Fibroblast of skin of scalp (primary cell): ENCODE measurements at regions not wholly inside any gene's neighbourhood (a gene's known extent, or its start where the extent isn't known, plus 50 kb on each side); places are given as distances from the start of the nearest gene placed in this dataset.
"Not testable (repeated sequence)": the region's sequence is repeated elsewhere in the genome, so short reads cannot be mapped to it uniquely, and the experiment has no call there.

Source experiments
- DNase-seq: peaks from one replicate; pipeline ENCODE4 v3.0.0-alpha.2; 2013

DNA sequence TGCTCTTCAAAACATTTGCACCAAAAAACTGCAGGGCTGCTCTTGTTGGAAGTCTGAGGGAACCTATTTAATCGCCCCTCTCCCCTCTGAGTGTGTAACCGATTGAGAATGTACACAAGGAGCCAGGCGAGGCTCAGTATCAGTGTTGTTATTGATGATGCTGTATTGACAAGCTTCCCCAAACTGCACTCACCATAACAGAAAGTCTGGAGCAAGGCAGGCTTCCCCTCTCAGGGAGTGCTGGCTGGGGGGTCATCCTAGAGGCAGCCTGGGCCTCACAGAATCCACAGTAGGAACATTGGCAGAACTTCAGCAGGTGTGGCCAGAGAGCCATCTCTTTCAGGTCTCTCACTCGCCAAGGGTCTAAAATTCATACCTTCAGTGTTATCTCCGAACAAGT is 58.1 kb upstream of the TUNAR start:
- DNase-seq: no peak

DNA sequence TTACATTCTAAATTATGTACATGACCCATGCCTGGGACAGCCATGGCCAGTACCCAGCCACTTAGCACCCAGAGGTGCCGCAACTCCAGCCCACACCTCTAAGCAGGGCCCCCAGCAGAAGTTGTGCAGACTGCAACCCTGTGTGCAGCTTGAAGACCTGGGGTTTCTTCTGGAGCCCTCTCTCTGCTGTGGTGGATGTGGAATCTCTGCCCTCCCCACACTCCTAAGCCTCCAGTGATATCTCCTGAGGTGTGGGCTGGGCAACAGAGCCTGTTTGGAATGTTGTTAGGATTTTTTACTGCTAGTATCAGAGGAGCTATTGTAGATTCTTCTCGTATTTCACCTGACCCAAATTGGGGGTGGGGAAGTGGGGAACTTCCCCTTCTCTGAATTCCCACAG is 59.4 kb upstream of the TUNAR start:
- no peak for DNase-seq

- DNase-seq: no peak
These were observed 60.1 kb upstream of the TUNAR start for GRCh38 chr14:95816539-95816938.

GRCh38 chr14:95815226-95815690 is 61.4 kb upstream of the TUNAR start:
- no peak for DNase-seq

- no peak for DNase-seq
These were observed 62.0 kb upstream of the TUNAR start for GRCh38 chr14:95814363-95815225.

DNA sequence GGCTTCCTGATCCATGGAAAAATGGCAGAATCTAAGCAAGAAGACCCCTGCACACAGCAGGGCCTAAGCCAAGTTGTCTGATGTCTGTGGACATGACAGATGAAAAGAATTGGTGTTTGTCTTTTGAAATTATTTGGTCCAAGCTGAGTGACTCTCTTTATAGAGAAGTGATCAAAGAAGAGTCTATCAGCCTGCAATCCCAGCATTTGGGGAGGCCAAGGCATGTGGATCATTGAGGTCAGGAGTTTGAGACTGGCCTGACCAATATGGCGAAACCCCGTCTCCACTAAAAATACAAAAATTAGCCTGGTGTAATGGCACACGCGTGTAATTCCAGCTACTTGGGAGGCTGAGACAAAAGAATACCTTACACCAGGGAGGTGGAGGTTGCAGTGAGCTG is 64.8 kb upstream of the TUNAR start:
- no peak for DNase-seq

- no peak for DNase-seq
These were observed 68.3 kb upstream of the TUNAR start for GRCh38 chr14:95808371-95808770.

DNA sequence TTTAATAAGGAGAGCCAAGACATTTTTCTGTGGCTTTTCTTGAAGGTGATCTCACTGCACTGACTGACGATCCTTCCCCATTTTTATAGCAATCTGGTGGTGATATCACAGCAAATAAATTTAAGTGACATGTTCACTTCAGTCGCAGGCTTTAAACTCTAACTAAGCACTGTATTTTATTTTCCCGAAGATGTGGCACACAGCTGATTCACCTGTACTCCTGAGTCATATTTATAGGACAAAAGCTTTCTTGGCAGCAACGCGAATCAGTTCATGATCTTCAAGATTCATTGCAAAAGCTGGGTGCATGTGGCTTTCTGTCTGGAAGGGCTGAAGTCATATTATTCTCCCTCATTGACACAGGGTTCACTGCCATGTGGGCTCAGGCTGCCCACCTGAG is 79.8 kb upstream of the TUNAR start:
- no peak for DNase-seq

GRCh38 chr14:95787941-95788340 is 74.0 kb upstream of the TCL1A start:
- DNase-seq: no peak

DNA sequence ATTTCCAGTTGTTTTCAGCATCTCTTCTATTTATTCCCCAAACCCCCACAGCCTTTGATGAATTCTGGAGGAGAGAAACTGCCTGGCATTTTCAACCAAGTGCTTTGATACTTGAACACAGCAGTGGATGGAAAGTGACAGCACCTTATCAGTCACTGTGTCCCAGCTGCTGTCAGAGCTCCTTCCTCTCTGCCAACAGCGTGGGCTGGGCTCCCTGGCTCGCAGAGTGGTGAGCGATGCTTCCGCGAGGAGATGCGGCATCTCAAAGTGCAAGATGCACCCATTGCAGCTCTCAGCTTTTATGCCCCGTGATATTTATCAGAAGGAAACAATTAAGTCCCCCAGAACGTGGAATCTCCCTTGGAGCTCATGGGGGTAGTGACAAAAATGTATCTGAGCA is 72.6 kb upstream of the TCL1A start:
- DNase-seq: no peak

- DNase-seq: peak; percentile 46
These were observed 70.2 kb upstream of the TCL1A start for GRCh38 chr14:95784137-95784536.

GRCh38 chr14:95776798-95777534 is 63.0 kb upstream of the TCL1A start:
- DNase-seq: no peak

DNA sequence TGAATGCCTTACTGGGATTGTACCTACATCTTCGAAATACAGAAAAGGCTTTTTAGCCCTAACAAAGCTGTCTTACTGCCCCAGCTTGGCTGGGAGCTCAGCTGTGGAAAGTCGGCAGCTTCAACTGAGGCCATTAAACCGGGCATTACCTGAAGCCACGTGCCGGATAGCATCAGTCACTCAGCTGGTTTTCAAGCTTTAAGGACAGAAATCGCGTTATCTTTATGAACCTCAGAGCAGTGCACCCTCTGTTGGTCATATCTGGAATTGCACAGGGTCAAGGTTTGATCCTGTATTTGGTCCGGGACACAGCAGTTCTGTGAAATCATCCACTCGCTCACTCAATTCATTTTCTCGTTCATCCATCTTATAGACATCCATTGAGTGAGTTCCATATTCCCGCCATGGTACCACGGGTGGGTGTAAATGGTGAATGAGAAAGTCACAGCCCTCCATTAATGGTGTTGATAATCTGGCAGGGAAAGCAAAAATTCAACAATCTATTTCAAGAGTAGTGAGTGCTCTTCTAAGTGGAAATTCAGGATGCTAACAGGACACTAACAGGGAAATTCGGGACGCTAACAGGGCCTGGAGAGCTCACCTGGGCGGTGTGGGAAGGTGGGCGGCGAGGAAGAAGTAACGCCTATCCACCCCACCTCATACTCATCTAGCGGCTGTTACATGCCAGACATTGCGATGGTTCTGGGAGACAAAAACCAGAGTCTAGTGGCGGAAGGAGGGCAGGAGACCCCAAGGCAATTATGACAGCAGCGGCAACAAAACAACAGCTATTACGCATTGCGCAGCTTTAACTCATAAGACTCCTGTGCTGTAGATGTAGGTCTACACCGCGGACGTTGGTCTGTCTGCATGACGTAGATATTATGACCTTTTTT is 60.6 kb upstream of the TCL1A start:
- DNase-seq: peak; percentile 41

DNA sequence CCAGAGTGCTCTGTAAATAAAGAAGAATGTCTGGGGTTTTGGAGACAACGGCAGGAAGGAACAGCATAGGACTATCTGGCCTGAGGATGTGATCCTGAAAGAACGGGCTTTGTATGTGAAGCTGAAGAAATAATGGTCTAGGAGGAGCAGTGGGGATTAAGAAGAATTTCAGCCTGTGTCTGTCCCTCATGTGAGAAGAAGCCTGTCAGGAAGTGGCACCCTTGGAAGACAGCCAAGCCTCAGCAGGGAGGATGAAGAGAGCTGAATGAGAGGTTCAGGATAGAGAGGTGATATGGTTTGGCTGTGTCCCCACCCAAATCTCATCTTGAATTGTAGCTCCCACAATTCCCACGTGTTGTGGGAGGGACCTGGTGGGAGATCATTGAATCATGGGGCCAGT is 56.9 kb upstream of the TCL1A start:
- DNase-seq: peak; percentile 15

DNA sequence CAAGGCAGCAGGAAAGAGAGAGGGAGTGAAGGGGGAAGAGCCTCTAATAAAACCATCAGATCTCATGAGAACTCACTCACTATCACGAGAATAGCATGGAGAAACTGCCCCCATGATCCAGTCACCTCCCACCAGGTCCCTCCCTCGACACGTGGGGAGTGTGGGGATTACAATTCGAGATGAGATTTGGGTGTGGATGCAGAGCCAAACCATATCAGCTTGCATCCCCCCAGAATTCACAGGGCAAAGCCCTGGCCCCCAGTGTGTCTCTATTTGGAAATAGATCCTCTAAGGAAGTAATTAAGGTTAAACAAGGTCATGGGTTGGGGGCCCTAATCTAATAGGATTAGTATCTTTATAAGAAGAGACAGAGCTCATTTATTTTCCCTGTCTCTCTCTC is 56.1 kb upstream of the TCL1A start:
- DNase-seq: no peak

DNA sequence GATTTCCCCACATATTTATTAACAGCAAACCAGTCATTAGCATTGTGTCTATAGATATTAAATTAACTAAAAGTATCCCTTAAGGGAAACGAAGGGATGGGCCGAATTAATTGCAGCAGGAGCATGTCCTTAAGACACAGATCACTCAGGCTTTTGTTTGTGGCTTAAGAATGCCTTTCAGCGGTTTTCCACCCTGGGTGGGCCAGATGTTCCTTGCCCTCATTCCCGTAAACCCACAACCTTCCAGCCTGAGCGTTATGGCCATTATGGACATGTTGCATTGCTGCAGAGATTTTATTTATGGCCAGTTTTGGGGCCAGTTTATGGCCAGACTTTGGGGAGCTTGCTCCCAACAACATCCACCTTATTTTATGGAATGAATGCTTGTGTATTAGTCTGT is 55.5 kb upstream of the TCL1A start:
- not testable (repeated sequence) for DNase-seq

GRCh38 chr14:95765051-95765450 is 51.1 kb upstream of the TCL1A start:
- no peak for DNase-seq

GRCh38 chr14:95763875-95764274 is 50.0 kb upstream of the TCL1A start:
- DNase-seq: no peak
